Right renal cortex interstitium (tissue), 3 donors: ENCODE measurements at regions not wholly inside any gene's neighbourhood (a gene's known extent, or its start where the extent isn't known, plus 50 kb on each side); places are given as distances from the start of the nearest gene placed in this dataset.

Experiments
- DNase-seq, 3 donors: peaks; one replicate each; pipeline ENCODE4 v3.0.0-alpha.2; 2013; ENCODE audit warnings: low read depth in 3 of 3, low spot score in 2 of 3

DNA sequence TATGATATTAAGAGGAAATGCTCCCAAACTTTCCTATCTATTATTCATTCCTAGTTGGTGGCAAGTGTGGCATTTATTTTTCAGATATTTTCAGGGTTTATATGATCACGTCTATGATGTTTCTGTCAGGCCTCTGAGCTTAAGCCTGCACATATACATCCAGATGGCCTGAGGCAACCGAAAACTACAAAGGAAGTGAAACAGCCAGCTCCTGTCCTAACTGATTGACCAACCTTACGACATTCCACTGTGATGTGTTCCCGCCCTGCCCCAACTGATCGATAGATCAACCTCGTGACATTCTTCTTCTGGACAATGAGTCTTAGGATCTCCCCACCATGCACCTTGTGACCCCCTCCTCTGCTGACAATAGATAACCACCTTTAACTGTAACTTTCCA, 67.6 kb upstream of the CTSO start:
- DNase-seq: no peak

GRCh38 chr4:156019246-156019645, 65.6 kb upstream of the CTSO start:
- DNase-seq: no peak

GRCh38 chr4:156018383-156018782, 64.7 kb upstream of the CTSO start:
- no peak for DNase-seq

GRCh38 chr4:156015781-156016180, 62.1 kb upstream of the CTSO start:
- DNase-seq: no peak

GRCh38 chr4:156006192-156006591, 52.5 kb upstream of the CTSO start:
- DNase-seq: no peak
